ENCODE measurements at regions not wholly inside any gene's neighbourhood (a gene's known extent, or its start where the extent isn't known, plus 50 kb on each side); places are given as distances from the start of the nearest gene placed in this dataset.

DNA sequence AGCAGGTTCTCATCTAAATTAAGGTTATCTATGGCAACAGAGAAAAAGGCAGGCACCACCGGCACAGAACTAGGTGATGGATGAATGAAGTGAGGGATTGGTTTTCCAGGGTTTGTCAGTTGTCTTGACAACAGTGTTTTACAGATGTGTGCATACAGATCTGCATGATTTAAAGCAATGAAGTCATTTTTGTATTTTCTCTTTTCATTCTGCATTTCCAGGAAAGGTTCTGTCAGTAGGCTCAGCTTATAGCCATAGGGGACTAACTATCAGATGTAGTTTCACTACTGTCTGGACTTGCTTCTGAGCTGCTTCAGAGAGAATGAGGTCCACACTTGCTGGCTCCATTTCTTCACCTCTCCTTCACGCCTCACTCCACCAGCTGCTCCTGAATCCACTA lies 98.2 kb upstream of the LMO4 start:
- Histone ChIP-seq H2BK15ac (ENCODE audit: low read depth, low read length) (no peak overlapping the region), H3K4me1 (ENCODE audit: control insufficient read depth, insufficient read depth, low read length) (peaks cover 7% of the 10 kb centered on the region), H3K27ac (ENCODE audit: insufficient read depth, low read length) (no peak overlapping the region), H3K4me3 (ENCODE audit: insufficient read depth, low read depth, low read length) (no peak overlapping the region), H4K8ac (ENCODE audit: low read depth in 2 of 2, low read length in 2 of 2) (no peak overlapping the region), H2AK9ac (replicated peaks; ENCODE audit: low read depth, low read length, poor library complexity) (no peak overlapping the region), H3K9me1 (ENCODE audit: insufficient read depth, low read length) (peaks cover 6% of the 10 kb centered on the region; the same call in 1 of the 2 replicates), H3K36me3 (ENCODE audit: control insufficient read depth, insufficient read depth, low read length) (no peaks in the 10 kb centered on the region), H3K4ac (ENCODE audit: low read depth, low read length) (no peak overlapping the region), H3K56ac (ENCODE audit: extremely low read depth, insufficient read depth, low read length) (no peak overlapping the region), H3K4me2 (ENCODE audit: low read depth, low read length) (no peak overlapping the region), H3K9ac (ENCODE audit: low read depth, low read length) (no peak overlapping the region), H2AFZ (replicated peaks; ENCODE audit: low read length, poor library complexity) (no peak overlapping the region), H4K5ac (ENCODE audit: low read depth, low read length) (no peak overlapping the region), H3K23ac (ENCODE audit: low read depth, low read length) (no peak overlapping the region), H2BK5ac (ENCODE audit: low read depth, low read length, poor library complexity, severe bottlenecking) (no peak overlapping the region), H3K27me3 (ENCODE audit: control insufficient read depth, insufficient read depth, low read length) (no peaks in the 10 kb centered on the region; the same call in 1 of the 2 replicates), H2AK5ac (ENCODE audit: low read depth, low read length) (no peak overlapping the region), H4K20me1 (ENCODE audit: insufficient read depth, low read length) (no peaks in the 10 kb centered on the region), H2BK20ac (ENCODE audit: low read depth, low read length) (no peak overlapping the region), H3K9me3 (ENCODE audit: control insufficient read depth, insufficient read depth, low read length) (no peaks in the 10 kb centered on the region), H4K91ac (ENCODE audit: insufficient read depth, low read depth, low read length) (no peak overlapping the region), H3K79me1 (ENCODE audit: low read depth in 1 of 2, low read length in 2 of 2) (no peaks in the 10 kb centered on the region), H3K18ac (ENCODE audit: low read depth, low read length) (no peak overlapping the region), H3K14ac (replicated peaks; ENCODE audit: low read depth, low read length) (no peak overlapping the region), H2BK120ac (ENCODE audit: low read depth, low read length) (no peak overlapping the region)
- ChIA-PET POLR2A (ENCODE audit: unreplicated experiment) (interaction anchor here (0.5 kb wide), 1 partner anchor 117 kb away, joined by 3 read pairs; no protein-coding TSS in a partner anchor), CTCF (interaction anchor here (0.6 kb wide), 1 partner anchor 86 kb away, joined by 4 read pairs; no protein-coding TSS in a partner anchor)
- dilution Hi-C loops (cut with HindIII; ENCODE audit: low sequenced_read_pairs, unreplicated experiment) (no loop called here), in situ Hi-C loops (cut with MboI; ENCODE audit: low sequenced_read_pairs) (no loop called here), intact Hi-C loops (cut with micrococcal nuclease) (no loop called here)
- BruUV-seq (replicated peaks), result no TSS peak
- DNase-seq (no peak), ATAC-seq (ENCODE audit: low read depth) (no peak)
- WGBS, 2 experiments (ENCODE audit: extremely low coverage in 2 of 2, insufficient read length in 1 of 2), result 100% methylated on average over 1 of the region's 2 CpGs; no CpG with 5 or more reads in 1 of the 2 experiments
- TF ChIP-seq FOS (IDR thresholded peaks at IDR 0.05; ENCODE audit: low read depth, low read length) (no peak), MXI1 (IDR thresholded peaks at IDR 0.05; ENCODE audit: borderline replicate concordance, low read depth, low read length) (no peak), MAZ (IDR thresholded peaks at IDR 0.05; ENCODE audit: borderline replicate concordance, low read depth, low read length) (no peak), RFX5 (IDR thresholded peaks at IDR 0.05; ENCODE audit: low read depth, low read length) (no peak), RAD21 (IDR thresholded peaks at IDR 0.05; ENCODE audit: low read length) (no peak), MAFK (IDR thresholded peaks at IDR 0.05; ENCODE audit: low read depth, low read length) (no peak)
- TF ChIP-seq, protein P1, sequence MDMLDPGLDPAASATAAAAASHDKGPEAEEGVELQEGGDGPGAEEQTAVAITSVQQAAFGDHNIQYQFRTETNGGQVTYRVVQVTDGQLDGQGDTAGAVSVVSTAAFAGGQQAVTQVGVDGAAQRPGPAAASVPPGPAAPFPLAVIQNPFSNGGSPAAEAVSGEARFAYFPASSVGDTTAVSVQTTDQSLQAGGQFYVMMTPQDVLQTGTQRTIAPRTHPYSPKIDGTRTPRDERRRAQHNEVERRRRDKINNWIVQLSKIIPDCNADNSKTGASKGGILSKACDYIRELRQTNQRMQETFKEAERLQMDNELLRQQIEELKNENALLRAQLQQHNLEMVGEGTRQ (IDR thresholded peaks at IDR 0.05; ENCODE audit: low read depth, low read length), result no peak

Data from IMR-90 (cell line).